NB4 (cell line): ENCODE measurements at regions not wholly inside any gene's neighbourhood (a gene's known extent, or its start where the extent isn't known, plus 50 kb on each side); places are given as distances from the start of the nearest gene placed in this dataset.

Experiments
- DNase-seq: peaks from one replicate; pipeline ENCODE4 v3.0.0; 2010; ENCODE audit warnings: low read depth
- H3K4me3 ChIP-seq: one replicate; pipeline ENCODE4 v1.5.1; 2011; ENCODE audit warnings: mild to moderate bottlenecking, low read depth, low read length, moderate library complexity
- MYC ChIP-seq: IDR thresholded peaks from 2 replicates; pipeline ENCODE4 v1.6.1; 2011; ENCODE audit warnings: low read depth, low read length
- POLR2A ChIP-seq: IDR thresholded peaks from 2 replicates; pipeline ENCODE4 v1.6.1; 2011; ENCODE audit warnings: mild to moderate bottlenecking; ENCODE audit not compliant: insufficient read length; ENCODE audit errors: extremely low read depth
- TF ChIP-seq, protein P1 (sequence below): IDR thresholded peaks from 2 replicates; pipeline ENCODE4 v1.6.1; 2011; ENCODE audit warnings: low read depth, low read length
- TF ChIP-seq, protein P2 (sequence below): IDR thresholded peaks from one replicate; pipeline ENCODE4 v1.5.1; 2012; ENCODE audit warnings: low read depth, low read length

DNA sequence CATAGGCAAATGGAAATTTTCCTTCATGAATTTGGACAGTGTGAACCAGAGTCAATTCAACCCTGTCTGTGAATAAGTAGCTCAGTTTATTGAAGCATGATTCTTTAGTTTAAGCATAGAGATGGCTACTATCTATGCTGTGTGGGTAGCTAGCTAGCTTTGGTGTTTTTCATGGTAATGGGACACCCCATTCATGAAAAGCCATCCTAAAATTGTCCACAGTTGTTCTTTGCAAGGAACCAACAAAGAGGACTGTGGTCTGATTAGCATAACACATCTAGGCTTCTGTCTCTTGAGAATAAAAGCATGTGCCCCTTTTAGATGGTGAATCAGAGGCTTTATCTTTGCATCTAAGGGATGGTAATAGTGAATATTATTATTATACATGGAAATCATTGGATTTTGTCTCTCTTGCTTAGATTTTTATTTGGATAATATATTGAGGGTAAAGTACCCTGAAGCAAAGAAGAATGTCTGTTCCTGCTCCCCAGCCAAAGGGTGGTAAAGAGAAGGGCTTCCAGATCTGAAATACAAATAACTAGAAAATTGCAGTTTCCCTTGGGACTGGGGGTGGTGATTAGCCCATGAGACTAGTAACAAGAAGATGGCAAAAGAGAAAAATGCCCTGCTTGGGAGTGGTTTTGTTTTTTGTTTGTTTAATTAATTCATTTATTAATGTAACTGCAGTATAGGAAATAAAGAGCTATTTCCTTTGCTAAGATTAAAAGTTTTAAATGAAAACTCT lies 624.2 kb upstream of the ZNF608 start:
- no peak for DNase-seq
- H3K4me3 ChIP-seq = no peak overlapping the region
- no peak for TF ChIP-seq MYC
- no peak for TF ChIP-seq POLR2A
- TF ChIP-seq, protein P1, sequence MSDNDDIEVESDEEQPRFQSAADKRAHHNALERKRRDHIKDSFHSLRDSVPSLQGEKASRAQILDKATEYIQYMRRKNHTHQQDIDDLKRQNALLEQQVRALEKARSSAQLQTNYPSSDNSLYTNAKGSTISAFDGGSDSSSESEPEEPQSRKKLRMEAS = no peak
- TF ChIP-seq, protein P2, sequence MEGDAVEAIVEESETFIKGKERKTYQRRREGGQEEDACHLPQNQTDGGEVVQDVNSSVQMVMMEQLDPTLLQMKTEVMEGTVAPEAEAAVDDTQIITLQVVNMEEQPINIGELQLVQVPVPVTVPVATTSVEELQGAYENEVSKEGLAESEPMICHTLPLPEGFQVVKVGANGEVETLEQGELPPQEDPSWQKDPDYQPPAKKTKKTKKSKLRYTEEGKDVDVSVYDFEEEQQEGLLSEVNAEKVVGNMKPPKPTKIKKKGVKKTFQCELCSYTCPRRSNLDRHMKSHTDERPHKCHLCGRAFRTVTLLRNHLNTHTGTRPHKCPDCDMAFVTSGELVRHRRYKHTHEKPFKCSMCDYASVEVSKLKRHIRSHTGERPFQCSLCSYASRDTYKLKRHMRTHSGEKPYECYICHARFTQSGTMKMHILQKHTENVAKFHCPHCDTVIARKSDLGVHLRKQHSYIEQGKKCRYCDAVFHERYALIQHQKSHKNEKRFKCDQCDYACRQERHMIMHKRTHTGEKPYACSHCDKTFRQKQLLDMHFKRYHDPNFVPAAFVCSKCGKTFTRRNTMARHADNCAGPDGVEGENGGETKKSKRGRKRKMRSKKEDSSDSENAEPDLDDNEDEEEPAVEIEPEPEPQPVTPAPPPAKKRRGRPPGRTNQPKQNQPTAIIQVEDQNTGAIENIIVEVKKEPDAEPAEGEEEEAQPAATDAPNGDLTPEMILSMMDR = no peak

DNA sequence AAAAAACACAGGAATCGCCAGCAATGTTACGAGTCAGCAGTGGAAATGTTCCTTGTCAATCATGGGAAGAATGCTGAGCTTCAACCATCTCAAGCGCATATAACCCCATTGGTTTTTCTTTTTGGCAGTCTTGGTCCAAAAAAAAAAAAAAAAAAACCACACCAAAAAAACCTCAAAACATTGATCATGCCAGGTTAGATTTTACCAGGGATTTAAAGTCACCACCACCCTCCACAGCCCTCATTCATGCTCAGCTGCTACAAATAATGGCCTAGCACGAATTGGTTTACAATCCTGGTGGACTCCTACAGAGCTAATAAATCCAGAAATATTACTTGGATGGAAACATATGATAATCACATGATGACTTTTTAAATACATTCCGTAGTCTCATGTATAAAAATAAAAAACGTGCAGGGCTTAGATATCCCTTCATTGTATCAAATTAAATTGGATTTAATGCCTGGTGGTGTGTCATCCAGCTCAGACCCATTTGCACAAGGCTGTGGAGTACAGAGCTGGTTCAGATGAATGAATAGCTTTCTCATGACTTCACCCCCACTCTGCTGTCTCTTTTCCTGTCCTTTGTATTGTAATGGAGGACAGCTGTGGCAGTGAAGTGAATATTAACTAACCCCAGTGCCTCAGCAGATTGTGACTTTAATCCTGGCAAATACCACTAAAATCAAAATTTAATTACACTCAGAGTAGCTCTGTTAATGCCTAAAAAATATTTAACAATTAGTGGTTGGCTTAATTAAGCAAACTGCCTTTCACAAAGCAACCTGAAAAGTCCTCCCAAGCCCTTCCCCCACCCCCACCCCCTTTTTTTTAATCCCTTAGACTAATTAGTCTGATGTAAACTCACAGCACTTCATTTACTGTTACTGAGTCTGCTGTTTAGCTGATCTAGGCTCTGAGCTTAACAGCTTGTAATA lies 626.5 kb upstream of the ZNF608 start:
- TF ChIP-seq, protein P1 = no peak
- TF ChIP-seq MYC (no peak), POLR2A (no peak)
- TF ChIP-seq, protein P2 = no peak
- H3K4me3 ChIP-seq = no peak overlapping the region
- no peak for DNase-seq

DNA sequence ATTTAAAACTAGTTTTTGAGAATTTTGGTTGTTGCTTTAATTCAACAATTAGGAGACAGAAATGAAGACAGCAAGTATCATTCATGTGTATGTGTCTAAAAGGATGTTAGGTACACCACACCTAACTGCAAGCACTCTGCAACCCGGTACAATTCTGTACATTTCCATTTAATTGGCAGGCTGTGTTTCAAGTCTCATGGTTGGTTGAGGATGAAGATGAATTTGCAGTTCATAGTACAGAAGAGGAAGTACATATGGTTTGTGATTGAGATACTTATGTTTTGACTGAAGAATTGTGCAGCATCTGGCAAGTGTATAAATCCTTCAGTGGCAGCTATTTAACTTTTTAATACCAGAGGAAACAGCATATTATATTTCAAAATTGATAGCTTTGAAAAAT lies 628.7 kb upstream of the ZNF608 start:
- no peak for DNase-seq
- TF ChIP-seq, protein P2 = no peak
- no peak for TF ChIP-seq POLR2A
- TF ChIP-seq, protein P1 = no peak
- no peak for TF ChIP-seq MYC
- H3K4me3 ChIP-seq = no peak overlapping the region

DNA sequence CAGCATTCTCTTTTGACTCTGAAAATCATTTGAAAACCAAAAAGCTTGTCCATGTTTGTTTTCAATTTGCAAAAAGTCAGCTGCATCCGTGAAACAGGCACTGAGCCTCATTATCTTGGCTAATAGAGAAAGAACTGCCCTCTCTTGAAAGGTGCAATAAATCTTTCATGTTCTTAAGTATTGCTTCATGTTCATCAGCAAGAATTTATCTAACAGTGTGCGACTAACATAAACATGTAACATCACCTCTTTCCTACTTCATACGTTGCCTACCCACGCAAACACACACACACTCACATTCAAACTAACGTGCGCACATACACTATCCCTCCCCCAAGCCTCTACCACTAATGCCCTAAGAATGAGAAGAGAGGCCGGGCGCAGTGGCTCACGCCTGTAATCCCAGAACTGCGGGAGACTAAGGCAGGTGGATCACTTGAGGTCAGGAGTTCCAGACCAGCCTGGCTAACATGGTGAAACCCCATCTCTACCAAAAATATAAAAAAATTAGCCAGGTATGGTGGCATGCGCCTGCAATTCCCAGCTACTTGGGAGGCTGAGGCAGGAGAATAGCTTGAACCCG lies 629.7 kb upstream of the ZNF608 start:
- TF ChIP-seq POLR2A = no peak
- TF ChIP-seq, protein P1 = no peak
- no peak for TF ChIP-seq MYC
- TF ChIP-seq, protein P2 = no peak
- no peak overlapping the region for H3K4me3 ChIP-seq
- DNase-seq = no peak

DNA sequence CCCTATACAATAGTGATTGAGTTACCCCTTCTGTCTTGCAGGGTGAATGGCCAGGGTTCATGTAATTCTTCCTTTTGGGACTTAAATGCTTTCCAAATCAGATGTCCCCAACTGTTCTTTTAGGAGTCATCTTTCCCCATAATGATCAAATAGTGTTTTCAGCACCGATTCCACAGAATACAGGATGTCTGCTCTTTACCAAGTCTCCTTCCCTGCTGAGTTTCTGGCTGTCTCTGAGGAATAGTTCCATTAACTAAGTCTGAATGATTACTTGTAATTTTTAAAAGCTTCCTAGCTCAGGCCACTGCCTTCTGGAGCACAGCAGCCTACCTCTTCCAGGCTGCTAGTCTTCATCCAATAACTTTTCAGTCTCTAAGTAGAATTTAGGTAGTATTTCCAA lies 630.7 kb upstream of the ZNF608 start:
- no peak for DNase-seq
- H3K4me3 ChIP-seq = no peak overlapping the region
- TF ChIP-seq, protein P2 = no peak
- TF ChIP-seq POLR2A (no peak), MYC (no peak)
- TF ChIP-seq, protein P1 = no peak
